GM12878 (cell line): ENCODE measurements at regions not wholly inside any gene's neighbourhood (a gene's known extent, or its start where the extent isn't known, plus 50 kb on each side); places are given as distances from the start of the nearest gene placed in this dataset.

Experiments used
- ATAC-seq: fragments of 200-7000 bp; cut with Tn5 transposase; 3 replicates; pipeline ENCODE4 v1.9.1; 2020; ENCODE audit warnings: mild to moderate bottlenecking, moderate library complexity
- BruUV-seq: library from RNA; stranded (reverse); fragments of 400-500 nt; replicated peaks from 2 replicates; lab custom pipeline; 2021; lab: Mats Ljungman, UMichigan
- CTCF ChIA-PET: fragments of 300-600 bp; sonication (Branson Sonifier 250); formaldehyde crosslinking; extraction: SDS; loops from one replicate; lab custom pipeline; 2021; ENCODE audit warnings: inconsistent platforms; lab: Yijun Ruan, JAX
- POLR2A ChIA-PET: fragments of 350-600 bp; formaldehyde crosslinking; extraction: SDS; loops from one replicate; lab custom pipeline; 2021; ENCODE audit warnings: inconsistent platforms; lab: Charles Lee
- RAD21 ChIA-PET: fragments of 300-600 bp; sonication (Branson Sonifier 250); formaldehyde crosslinking; loops from one replicate; lab custom pipeline; 2023; ENCODE audit warnings: antibody characterized with exemption; ENCODE audit not compliant: unreplicated experiment; lab: Charles Lee
- SMC1A ChIA-PET: fragments of 300-600 bp; sonication (Branson Sonifier 250); formaldehyde crosslinking; loops from one replicate; lab custom pipeline; 2023; ENCODE audit not compliant: unreplicated experiment, uncharacterized antibody; lab: Charles Lee
- DNase-seq: peaks from one replicate; pipeline ENCODE4 v3.0.0-alpha.2; 2011; ENCODE audit warnings: low read depth, low spot score
- FAIRE-seq: peaks from 3 replicates; lab custom pipeline; 2011; peaks lifted over from hg19 to GRCh38; lab: Jason Lieb, UNC
- H2AFZ ChIP-seq: 2 replicates; pipeline ENCODE4 v1.6.0; 2011; ENCODE audit warnings: low read depth, low read length, control low read depth; ENCODE audit not compliant: control insufficient read depth
- H3K27ac ChIP-seq: 2 replicates; pipeline ENCODE4 v1.5.1; 2011; ENCODE audit warnings: control low read depth; ENCODE audit not compliant: control insufficient read depth, insufficient read depth
- H3K27me3 ChIP-seq, 2 experiments: replicated peaks in 1 of 2; 2 replicates each; pipeline versions ENCODE4 v1.6.0 to v1.6.1; 2011; ENCODE audit warnings: low read length in 1 of 2; ENCODE audit not compliant: control insufficient read depth in 2 of 2, insufficient read depth in 2 of 2
- H3K36me3 ChIP-seq, 2 experiments: 2 replicates each; pipeline ENCODE4 v1.5.1; 2011; ENCODE audit warnings: low read length in 1 of 2; ENCODE audit not compliant: control insufficient read depth in 2 of 2, insufficient read depth in 2 of 2
- H3K4me1 ChIP-seq: 2 replicates; pipeline ENCODE4 v1.6.1; 2011; ENCODE audit warnings: mild to moderate bottlenecking, low read length, moderate library complexity, mixed read lengths; ENCODE audit not compliant: control insufficient read depth, insufficient read depth
- H3K4me2 ChIP-seq: 2 replicates; pipeline ENCODE4 v1.6.0; 2011; ENCODE audit warnings: control low read depth; ENCODE audit not compliant: control insufficient read depth, insufficient read depth
- H3K4me3 ChIP-seq: fragments of 200-600 bp; sonication (generic); 2 replicates; pipeline ENCODE4 v1.5.1; 2016
- H3K79me2 ChIP-seq: 2 replicates; pipeline ENCODE4 v1.6.0; 2011; ENCODE audit warnings: low read length; ENCODE audit not compliant: control insufficient read depth, insufficient read depth
- H3K9ac ChIP-seq: 2 replicates; pipeline ENCODE4 v1.8.0; 2011; ENCODE audit warnings: low read length, control low read depth, mixed read lengths; ENCODE audit not compliant: control insufficient read depth, insufficient read depth
- H3K9me3 ChIP-seq: replicated peaks from 3 replicates; pipeline ENCODE4 v1.5.1; 2011; ENCODE audit warnings: mild to moderate bottlenecking, low read length; ENCODE audit not compliant: control insufficient read depth, insufficient read depth
- H4K20me1 ChIP-seq: 2 replicates; pipeline ENCODE4 v1.6.0; 2011; ENCODE audit not compliant: control insufficient read depth, insufficient read depth
- ASH2L ChIP-seq: fragments of 300-600, 200-600 bp; sonication (generic); IDR thresholded peaks from 2 replicates; pipeline ENCODE4 v1.6.1; 2017; ENCODE audit warnings: low read depth, mild to moderate bottlenecking, borderline replicate concordance
- ELK1 ChIP-seq: IDR thresholded peaks from 2 replicates; pipeline ENCODE4 v1.6.1; 2012; ENCODE audit warnings: low read depth, low read length, improper control_type of control experiment
- FOXK2 ChIP-seq: fragments of 450-650 bp; IDR thresholded peaks from 2 replicates; pipeline ENCODE4 v1.6.1; 2017; ENCODE audit warnings: mild to moderate bottlenecking, moderate library complexity
- IRF4 ChIP-seq: IDR thresholded peaks from 2 replicates; pipeline ENCODE4 v1.6.1; 2011; ENCODE audit warnings: low read depth, low read length
- MEF2A ChIP-seq: IDR thresholded peaks from 2 replicates; pipeline ENCODE4 v1.6.1; 2011; ENCODE audit warnings: low read depth, mild to moderate bottlenecking, low read length, moderate library complexity; ENCODE audit not compliant: insufficient read depth
- PML ChIP-seq: IDR thresholded peaks from 2 replicates; pipeline ENCODE4 v1.6.1; 2012; ENCODE audit warnings: low read length, inconsistent platforms
- PRDM15 ChIP-seq: fragments of 450-650 bp; formaldehyde crosslinking; IDR thresholded peaks from 2 replicates; pipeline ENCODE4 v1.4.0; 2020; ENCODE audit warnings: mild to moderate bottlenecking, moderate library complexity
- RELA ChIP-seq: fragments of 450-650 bp; IDR thresholded peaks from 2 replicates; pipeline ENCODE4 v1.8.0; 2014; ENCODE audit warnings: borderline replicate concordance; ENCODE audit not compliant: partially characterized antibody
- SKIL ChIP-seq: fragments of 450-650 bp; IDR thresholded peaks from 2 replicates; pipeline ENCODE4 v1.6.1; 2017; ENCODE audit warnings: mild to moderate bottlenecking, low read depth, inconsistent platforms; ENCODE audit not compliant: poor library complexity, severe bottlenecking
- SUZ12 ChIP-seq: fragments of 200-600 bp; sonication (generic); IDR thresholded peaks from one replicate; pipeline ENCODE4 v1.6.1; 2018; ENCODE audit warnings: antibody characterized with exemption, mild to moderate bottlenecking; ENCODE audit not compliant: unreplicated experiment
- TCF7 ChIP-seq: IDR thresholded peaks from 2 replicates; pipeline ENCODE4 v1.6.1; 2014; ENCODE audit warnings: antibody characterized with exemption, borderline replicate concordance
- ZBED1 ChIP-seq: IDR thresholded peaks from 2 replicates; pipeline ENCODE4 v1.6.1; 2016; ENCODE audit warnings: borderline replicate concordance
- ZBTB4 ChIP-seq: fragments of 450-650 bp; formaldehyde crosslinking; IDR thresholded peaks from 2 replicates; pipeline ENCODE4 v1.4.0; 2022; ENCODE audit warnings: mild to moderate bottlenecking, moderate library complexity
- WGBS: methylation state at CpG from one replicate; pipeline ENCODE4 v1.1.6; 2016; ENCODE audit warnings: low lambda C conversion rate; ENCODE audit not compliant: insufficient replicate concordance, insufficient coverage; ENCODE audit errors: missing lambda C conversion rate; 5-methylcytosine and 5-hydroxymethylcytosine counted together
- in situ Hi-C: fragments of 300-500 bp; cut with MboI; formaldehyde crosslinking; loops from 9 replicates; pipeline ENCODE4 v1.14.3; 2018; ENCODE audit warnings: mixed read lengths
- intact Hi-C: fragments of 100-400 bp; cut with micrococcal nuclease; formaldehyde crosslinking; loops from one replicate; pipeline ENCODE4 v1.14.2; 2022; ENCODE audit not compliant: unreplicated experiment

GRCh38 chr14:82626156-82627066 is 1092.8 kb upstream of the SEL1L start:
- no peak for ATAC-seq
- intact Hi-C loops, result no loop called here
- Histone ChIP-seq H3K27ac (no peak overlapping the region), H4K20me1 (no peaks in the 10 kb centered on the region), H3K4me2 (no peak overlapping the region), H3K36me3 (no peaks in the 10 kb centered on the region), H3K27me3 (no peaks in the 10 kb centered on the region), H3K9ac (no peak overlapping the region), H3K4me1 (no peaks in the 10 kb centered on the region), H3K79me2 (no peaks in the 10 kb centered on the region), H2AFZ (no peak overlapping the region), H3K9me3 (no peaks in the 10 kb centered on the region), H3K4me3 (no peak overlapping the region)
- BruUV-seq, result no TSS peak
- no peak for DNase-seq
- ChIA-PET POLR2A (no interaction called here), RAD21 (no interaction called here), SMC1A (no interaction called here), CTCF (no interaction called here)
- in situ Hi-C loops, result no loop called here
- FAIRE-seq, result no peak
- WGBS, result 26% methylated on average over 5 of the region's 5 CpGs
- TF ChIP-seq TCF7, result no peak
- TF ChIP-seq ZBED1, result no peak
- TF ChIP-seq RELA, result no peak
- no peak for TF ChIP-seq ASH2L
- TF ChIP-seq FOXK2, result no peak
- TF ChIP-seq IRF4, result no peak
- TF ChIP-seq ZBTB4 (CRISPR knock-in tag), result no peak
- TF ChIP-seq MEF2A, result no peak
- no peak for TF ChIP-seq PRDM15 (CRISPR knock-in tag)
- no peak for TF ChIP-seq SKIL
- no peak for TF ChIP-seq SUZ12
- TF ChIP-seq ELK1, result no peak
- no peak for TF ChIP-seq PML
